ENCODE measurements at regions not wholly inside any gene's neighbourhood (a gene's known extent, or its start where the extent isn't known, plus 50 kb on each side); places are given as distances from the start of the nearest gene placed in this dataset.
A peak's percentile ranks its signal among the peaks of the same experiment; 100 is the strongest.
"Not testable (repeated sequence)": the region's sequence is repeated elsewhere in the genome, so short reads cannot be mapped to it uniquely, and the experiment has no call there.

DNA sequence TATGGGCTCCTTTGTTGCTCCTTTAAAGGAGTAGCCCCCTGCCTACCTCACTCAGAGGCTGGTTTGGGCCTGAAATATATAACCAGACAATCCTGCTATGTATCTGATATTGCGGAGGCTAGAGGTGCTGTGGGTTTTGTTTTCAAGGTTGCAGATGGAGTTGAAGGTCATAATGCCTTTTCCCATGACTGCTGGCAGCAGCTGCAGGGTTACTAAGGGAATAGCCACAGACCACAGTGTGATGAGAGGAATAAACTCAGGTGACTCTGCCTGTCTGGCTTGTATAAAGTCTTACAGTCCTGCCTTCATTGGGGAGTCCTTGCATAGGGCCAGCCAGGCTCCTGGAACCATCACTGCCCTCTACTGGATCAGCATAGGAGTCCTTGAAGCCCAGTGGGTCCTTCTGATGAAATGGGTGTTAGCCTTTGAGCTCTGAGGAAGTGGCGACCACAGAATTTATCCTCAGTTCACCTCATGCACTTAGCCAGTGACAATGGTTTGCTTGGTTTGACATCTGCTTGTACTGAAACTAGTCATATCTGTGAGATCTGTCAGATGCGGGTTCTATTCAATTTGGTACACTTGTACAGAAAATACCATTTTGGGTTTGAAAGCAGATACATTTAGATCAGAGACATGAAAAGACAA, 174.4 kb upstream of the HMCN1 start:
- peak; percentile 94 for DNase-seq (ENCODE audit: low read depth, low spot score)
- no peak overlapping the region for H3K4me3 ChIP-seq (ENCODE audit: low read length)

DNA sequence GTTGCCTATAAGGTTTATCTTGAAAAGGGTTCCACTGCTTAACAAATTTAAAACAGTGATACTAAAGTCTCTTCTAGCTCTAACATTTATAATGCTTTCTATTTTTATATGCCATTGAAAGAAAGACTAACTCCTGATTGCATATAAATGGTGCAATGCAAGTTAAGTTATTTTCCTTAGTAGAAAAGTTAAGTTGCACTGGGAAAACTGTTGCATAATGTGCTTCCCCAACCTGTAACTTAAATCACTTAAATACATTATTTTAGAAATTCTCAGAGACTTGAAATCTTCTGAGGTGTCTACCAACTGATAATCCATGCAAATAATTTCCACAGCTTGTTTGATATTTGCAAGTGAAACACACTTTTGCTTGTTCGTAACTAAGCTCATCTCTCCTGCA, 175.0 kb upstream of the HMCN1 start:
- DNase-seq (ENCODE audit: low read depth, low spot score) = no peak

DNA sequence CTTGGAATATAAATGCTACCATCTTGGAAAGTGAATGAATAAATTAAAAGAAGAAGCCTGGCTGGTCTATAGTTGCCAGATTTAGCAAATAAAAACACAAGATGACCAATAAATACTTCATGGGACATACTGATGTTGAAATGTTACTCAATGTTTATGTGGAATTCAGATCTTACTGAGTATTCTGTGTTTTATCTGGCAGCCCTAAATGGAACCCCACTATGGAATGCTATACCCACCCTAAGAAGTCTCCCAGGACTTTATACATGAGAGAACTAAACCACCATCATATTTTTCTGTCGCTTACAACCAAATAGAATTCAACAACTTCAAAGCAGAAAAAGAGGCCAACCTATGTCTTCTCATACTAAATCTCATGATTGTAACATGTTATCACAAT, 177.6 kb upstream of the HMCN1 start:
- H3K4me3 ChIP-seq (ENCODE audit: low read length) = no peak overlapping the region
- DNase-seq (ENCODE audit: low read depth, low spot score) = no peak

More for the DNA sequence above, 175.0 kb upstream of the HMCN1 start:
- no peak overlapping the region for H3K4me3 ChIP-seq (ENCODE audit: low read length)

DNA sequence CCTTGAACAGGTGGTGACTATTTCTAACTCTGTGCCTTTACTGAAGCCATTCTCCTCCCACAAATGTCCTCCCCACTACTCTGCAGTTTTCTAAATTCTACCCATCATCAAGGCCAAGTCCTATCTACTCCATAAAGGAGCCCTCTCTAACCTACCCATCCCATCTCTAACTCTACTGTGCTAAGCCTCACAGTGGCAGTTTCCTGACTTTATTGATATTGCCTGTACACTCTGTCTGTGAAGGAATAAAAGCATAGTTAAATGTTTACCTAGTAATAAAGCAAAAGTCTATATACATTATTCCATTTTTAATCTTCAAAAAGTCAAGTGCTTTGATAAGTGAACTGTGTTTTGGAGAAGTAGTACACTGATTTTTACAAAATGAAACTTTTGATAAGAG, 178.4 kb upstream of the HMCN1 start:
- no peak overlapping the region for H3K4me3 ChIP-seq (ENCODE audit: low read length)
- DNase-seq (ENCODE audit: low read depth, low spot score) = no peak

DNA sequence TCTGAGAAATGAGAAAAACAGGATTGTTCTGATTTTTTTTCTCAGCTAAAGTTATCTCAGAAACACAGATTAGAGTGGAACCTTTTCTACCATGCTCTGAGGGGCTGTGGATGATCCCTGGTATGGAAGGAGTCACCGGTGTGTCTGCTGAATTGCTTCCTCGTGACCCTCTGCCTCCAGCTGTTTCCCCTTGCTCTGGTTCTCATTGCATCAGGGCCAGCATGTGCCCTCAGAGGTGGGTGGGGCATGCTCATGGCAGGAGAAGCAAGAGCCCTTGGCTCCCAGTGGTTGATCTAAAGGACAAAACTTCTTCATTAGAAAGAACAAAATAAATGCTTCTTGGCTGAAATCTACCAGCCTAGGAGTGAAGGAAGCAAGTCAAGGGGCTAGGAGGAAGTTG, 183.2 kb upstream of the HMCN1 start:
- H3K4me3 ChIP-seq (ENCODE audit: low read length) = no peak overlapping the region
- no peak for DNase-seq (ENCODE audit: low read depth, low spot score)

DNA sequence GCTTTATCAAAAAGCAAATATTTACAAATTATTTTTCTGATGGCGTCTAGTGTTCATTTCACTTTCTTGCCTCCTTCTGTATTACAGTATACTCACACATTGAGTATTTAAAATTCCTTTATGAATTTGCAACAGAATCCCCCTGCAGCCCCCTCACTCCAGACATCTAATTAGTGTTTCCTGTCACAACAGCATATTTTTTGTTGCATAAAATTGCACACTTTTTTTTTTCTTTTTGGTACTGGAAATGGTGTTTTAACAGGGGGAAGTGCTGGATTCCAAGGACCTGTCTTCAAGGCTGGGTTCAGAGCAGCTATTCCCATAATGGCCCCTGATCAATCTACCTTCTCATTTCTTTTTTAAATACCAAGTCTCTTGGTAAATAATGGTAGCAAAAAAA, 184.3 kb upstream of the HMCN1 start:
- H3K4me3 ChIP-seq (ENCODE audit: low read length) = no peak overlapping the region
- DNase-seq (ENCODE audit: low read depth, low spot score) = no peak

DNA sequence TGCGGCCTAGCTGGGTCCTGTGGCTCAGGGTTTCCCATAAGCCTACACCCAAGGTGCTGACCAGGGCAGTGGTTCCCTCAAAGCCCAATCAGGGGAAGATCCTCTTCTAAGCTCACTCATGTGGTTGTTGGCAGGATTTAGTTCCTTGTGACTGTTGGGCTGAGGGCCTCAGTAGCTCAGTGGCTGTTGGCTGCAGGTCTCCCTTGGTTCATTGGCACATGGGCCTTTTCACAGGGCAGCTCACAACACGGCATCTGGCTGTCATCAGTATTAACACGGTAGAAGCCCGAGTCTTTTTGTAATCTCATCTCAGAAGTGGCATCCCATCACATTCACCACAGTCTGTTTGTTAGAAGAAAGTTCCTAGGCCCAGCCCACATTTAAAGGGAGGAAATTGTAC, 188.2 kb upstream of the HMCN1 start:
- DNase-seq (ENCODE audit: low read depth, low spot score) = no peak
- H3K4me3 ChIP-seq (ENCODE audit: low read length) = no peak overlapping the region

DNA sequence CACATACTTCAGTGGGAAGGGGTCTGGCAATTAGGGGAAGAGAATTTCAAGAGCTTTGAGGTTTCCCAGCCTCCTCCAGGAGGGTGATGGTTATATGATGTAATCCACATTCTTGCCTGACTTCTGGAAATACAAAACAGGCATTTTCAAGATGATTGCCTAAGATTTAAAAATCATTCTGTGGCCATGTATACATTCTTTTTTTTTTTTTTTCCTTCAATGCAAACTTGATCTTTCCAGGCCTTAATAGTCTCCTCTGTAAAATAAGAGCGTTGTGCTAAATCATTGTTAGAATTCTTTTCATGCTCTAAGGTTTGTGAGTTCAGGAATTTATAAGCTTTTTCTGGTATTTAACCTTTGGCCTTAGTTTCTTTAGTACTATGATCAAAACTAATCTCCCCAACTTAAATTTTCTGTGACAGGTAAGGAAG, 192.3 kb upstream of the HMCN1 start:
- H3K4me3 ChIP-seq (ENCODE audit: low read length) = no peak overlapping the region
- DNase-seq (ENCODE audit: low read depth, low spot score) = no peak

DNA sequence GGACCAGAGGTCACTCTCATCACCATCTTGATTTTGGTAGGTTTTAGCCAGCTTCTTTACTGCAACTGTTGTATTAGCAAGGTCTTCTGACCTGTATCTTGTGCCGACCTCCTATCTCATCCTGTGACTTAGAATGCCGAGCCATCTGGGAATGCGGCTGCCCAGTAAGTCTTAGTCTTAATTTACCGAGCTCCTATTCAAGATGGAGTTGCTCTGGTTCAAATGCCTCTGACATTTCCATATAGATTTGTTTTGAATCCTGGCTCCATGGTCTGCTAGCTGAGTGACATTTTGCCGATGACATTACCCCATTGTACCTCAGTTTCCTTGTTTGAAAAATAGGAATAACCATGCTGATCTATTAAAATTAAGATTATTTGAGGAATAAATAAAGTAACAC, 193.9 kb upstream of the HMCN1 start:
- H3K4me3 ChIP-seq (ENCODE audit: low read length) = no peak overlapping the region
- no peak for DNase-seq (ENCODE audit: low read depth, low spot score)

DNA sequence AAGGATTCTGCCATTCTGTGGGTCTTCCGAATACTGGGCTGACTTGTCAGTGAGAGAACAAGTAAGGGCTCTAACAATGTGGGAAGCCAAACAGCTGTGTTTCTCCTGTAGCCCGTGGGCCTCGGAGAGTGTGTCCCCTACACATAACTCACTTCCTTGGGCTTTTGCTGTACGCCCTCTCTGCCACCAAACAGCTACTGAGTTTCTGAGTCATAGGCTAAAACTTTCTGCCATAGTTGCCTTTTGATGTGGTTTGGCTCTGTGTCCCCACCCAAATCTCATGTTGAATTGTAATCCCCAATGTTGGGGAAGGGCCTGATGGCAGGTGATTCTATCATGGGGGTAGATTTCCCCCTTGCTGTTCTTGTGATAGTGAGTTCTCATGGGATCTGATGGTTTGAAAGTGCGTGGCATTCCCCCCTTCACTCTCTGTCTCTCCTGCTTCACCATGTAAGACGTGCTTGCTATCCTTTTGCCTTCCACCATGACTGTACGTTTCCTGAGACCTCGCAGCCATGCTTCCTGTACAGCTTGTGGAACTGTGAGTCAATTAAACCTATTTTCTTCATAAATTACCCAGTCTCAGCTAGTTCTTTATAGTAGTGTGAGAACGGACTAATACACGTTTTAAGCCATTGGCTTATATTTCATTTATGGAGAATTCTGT, 194.8 kb upstream of the HMCN1 start:
- H3K4me3 ChIP-seq (ENCODE audit: low read length) = no peak overlapping the region
- no peak for DNase-seq (ENCODE audit: low read depth, low spot score)

DNA sequence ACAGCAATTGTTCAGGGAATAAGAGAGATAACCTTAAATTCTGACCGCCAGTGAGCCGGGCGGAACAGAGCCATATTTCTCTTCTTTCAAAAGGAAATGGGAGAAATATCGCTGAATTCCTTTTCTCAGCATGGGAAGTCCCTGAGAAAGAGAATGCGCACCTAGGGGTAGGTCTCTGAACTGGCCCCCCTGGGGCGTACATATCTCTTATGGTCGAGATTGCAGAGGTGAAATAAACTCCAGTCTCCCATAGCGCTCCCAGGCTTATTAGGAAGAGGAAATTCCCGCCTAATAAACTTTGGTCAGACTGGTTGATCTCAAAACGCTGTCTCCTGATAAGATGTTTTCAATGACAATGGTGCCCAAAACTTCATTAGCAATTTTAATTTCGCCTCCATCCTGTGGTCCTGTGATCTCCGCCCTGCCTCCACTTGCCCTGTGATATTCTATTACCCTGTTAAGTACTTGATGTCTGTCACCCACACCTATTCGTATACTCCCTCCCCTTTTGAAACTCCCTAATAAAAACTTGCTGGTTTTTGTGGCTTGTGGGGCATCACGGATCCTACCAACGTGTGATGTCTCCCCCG, 195.8 kb upstream of the HMCN1 start:
- not testable (repeated sequence) for H3K4me3 ChIP-seq (ENCODE audit: low read length); DNase-seq (ENCODE audit: low read depth, low spot score)

DNA sequence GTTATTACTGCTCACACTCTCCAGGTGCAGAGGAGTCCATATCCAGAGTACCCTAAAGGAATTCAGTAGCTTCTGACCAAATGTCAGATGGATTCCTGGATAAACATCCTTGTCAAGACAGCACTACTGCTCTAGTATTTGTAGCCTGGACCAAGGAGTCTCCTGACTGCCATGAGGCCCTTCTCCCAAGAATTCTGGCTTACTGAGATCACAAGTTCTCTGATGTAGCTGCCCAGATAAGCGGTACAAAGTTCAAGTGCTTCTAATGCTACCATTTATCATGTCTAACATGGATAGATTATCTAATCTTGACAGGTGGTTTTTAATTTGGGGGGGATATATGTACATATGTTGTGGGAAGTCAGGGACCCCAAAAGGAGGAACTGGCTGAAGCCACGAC, 196.6 kb upstream of the HMCN1 start:
- no peak overlapping the region for H3K4me3 ChIP-seq (ENCODE audit: low read length)
- DNase-seq (ENCODE audit: low read depth, low spot score) = no peak

DNA sequence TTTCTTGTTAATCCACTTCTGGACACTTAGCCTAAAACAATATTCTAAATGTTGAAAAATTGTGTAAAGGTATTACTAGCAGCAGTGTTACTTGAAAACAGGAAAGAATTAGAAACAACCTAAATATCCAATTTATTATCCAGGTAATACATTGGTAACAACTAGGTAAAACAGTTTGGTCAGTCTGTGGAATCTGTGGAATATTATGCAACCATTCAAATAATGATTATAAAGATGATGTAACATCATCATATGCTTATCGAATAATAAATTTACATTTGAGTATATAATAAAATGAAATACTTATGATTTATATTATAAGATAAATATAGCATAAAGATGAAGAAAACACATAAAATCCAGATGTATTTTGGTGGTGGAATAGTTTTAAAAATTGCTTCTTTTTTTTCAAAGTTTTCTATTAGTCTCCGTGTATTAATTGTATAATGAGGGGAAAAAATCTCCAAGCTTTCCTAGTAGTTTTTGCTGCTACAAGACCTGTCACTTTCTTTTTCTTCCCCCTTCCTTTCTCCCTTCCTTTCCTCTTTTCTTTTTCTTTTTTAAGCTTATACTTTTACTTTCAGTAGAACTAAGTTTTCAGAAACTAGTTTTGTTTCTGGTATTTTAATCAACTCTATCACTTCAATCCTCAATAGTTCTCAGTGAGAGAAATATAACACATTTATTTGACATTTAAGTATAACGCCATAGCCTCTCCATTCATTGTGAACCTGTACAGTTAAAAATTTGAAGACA, 197.8 kb upstream of the HMCN1 start:
- DNase-seq (ENCODE audit: low read depth, low spot score) = no peak
- H3K4me3 ChIP-seq (ENCODE audit: low read length) = no peak overlapping the region

DNA sequence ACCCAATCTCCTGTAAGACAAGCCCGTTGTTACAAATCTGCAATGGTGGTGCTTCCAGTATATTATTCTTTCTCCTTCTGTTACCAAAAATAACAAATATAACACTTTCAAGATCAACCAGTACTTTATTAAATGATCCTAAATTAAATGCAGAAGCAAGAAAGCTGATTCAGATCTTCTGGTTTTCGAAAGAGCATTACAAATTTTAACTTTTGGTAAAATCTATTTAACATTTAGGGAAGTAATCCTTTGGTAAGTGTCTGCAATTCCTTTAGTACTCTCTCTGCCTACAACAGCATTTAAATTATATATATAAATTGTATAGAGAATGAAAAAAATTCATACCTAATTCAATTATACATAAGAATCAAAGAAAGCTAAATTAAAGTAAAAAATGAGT, 198.6 kb upstream of the HMCN1 start:
- DNase-seq (ENCODE audit: low read depth, low spot score) = no peak
- H3K4me3 ChIP-seq (ENCODE audit: low read length) = no peak overlapping the region

DNA sequence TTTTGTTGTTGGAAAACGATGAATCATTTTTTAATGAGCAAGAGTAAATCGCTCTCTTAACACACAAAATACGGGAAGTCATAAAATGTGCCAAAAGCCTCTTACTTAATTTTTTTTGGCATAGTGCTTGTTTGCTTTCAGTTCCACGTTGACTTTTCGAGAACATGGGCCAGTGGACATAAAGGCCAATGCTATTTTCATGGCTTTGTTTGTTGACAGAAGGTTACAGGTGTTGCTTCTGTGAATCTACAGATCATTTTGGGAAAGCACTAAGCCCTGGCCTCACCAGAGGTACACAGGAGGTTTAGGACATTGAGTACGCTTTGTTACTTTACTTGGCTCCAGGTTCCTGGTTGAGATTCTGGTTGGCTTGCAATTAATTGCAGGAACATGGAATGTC, 199.4 kb upstream of the HMCN1 start:
- H3K4me3 ChIP-seq (ENCODE audit: low read length) = no peak overlapping the region
- no peak for DNase-seq (ENCODE audit: low read depth, low spot score)

DNA sequence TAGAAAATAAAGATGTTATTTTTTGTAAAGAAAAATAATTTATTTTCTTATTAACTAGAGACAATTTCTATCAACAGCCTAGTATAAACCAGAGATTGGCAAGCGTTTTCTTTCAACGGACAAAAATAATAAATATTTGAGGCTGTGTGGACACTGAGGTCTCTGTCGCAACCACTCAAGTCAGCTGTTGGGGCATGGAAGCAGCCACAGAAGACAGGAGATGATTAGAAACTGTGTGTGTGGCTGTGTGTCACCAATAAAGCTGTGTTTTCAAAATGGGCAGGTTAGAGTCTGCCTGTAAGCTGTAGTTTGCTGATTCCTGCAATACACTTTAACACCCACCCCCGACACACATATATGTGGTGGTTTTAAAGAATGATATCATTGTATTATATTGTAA, 200.6 kb upstream of the HMCN1 start:
- H3K4me3 ChIP-seq (ENCODE audit: low read length) = no peak overlapping the region
- no peak for DNase-seq (ENCODE audit: low read depth, low spot score)

DNA sequence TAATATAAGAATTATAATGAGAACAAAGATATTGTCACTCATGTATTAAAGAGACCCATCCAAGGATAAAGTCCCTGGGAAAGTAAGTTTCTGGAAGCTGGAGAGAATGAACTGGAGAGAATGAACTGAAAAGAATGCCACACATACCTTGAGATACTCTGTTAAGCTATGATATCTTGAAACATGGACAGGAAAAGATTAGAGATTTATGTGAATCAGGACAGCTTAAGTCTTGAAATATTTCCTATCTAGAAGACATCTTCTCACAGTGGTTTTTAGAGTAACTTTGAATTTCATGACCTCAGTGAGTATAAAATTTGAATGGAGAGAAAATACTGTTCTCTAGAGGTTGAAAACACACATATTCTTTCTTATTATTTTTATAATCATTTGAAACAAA, 201.3 kb upstream of the HMCN1 start:
- no peak for DNase-seq (ENCODE audit: low read depth, low spot score)

DNA sequence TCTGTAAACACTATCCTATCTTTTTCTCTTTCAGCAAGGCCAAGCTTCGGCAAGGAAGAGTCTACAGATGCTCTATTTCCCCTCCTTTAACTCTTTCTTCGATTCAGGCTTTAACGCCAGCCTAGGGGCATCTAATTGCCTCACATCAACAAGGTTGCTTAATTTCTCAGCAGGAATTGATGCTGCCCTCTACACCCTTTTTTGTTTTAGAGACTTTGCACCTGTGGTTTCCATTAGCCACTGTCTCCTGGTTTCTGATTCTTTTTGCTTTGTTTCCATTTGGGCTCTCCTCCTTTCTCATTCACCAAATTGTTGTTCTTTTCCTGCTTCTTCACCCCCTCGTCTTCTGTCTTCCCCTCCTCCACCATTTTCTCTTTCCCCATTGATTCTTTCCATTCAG, 202.4 kb upstream of the HMCN1 start:
- no peak for DNase-seq (ENCODE audit: low read depth, low spot score)
- no peak overlapping the region for H3K4me3 ChIP-seq (ENCODE audit: low read length)

More for the DNA sequence above, 201.3 kb upstream of the HMCN1 start:
- no peak overlapping the region for H3K4me3 ChIP-seq (ENCODE audit: low read length)

DNA sequence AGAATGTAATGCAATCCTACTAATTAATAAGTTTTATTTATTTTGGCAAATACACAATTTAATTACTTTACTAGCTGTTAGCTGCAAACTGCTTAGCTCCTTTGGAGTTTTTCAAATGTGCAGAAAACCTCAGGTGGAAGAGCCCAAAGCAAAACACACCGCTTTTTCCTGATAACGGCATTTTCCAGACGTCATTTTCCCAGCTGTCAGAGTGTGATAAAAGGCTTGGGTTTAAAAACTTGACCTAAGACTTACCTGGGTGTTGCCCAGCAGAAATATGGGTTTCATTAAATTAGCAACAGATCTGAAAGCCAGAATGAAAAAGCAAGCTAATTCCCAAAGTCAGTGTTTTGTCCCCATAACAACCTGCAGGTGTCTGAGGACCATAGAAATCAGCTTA, 204.0 kb upstream of the HMCN1 start:
- H3K4me3 ChIP-seq (ENCODE audit: low read length) = no peak overlapping the region
- DNase-seq (ENCODE audit: low read depth, low spot score) = no peak

DNA sequence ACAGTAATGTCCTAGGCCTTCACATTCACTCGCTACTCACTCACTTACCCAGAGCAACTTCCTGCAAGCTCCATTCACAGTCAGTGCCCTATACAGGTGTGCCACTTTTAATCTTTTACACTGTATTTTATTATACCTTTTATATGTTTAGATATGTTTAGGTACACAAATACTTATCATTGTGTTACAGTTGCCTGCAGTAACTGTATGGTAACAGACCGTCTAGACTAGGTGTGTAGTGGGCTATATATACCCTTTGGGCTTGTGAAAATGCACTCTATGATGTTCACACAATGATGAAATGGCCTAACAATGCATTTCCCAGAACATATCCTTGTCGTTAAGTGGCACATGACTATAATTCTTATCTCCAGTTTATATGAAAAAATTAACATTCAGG, 204.5 kb upstream of the HMCN1 start:
- H3K4me3 ChIP-seq (ENCODE audit: low read length) = no peak overlapping the region
- DNase-seq (ENCODE audit: low read depth, low spot score) = no peak

Measured in Jurkat, Clone E6-1 (cell line).